Bronchial epithelial cell (primary cell): ENCODE measurements at regions not wholly inside any gene's neighbourhood (a gene's known extent, or its start where the extent isn't known, plus 50 kb on each side); places are given as distances from the start of the nearest gene placed in this dataset.

ENCODE experiments used
- DNase-seq: peaks from one replicate; pipeline ENCODE4 v3.0.0-alpha.2; 2010; ENCODE audit warnings: low read depth
- FAIRE-seq: peaks from 2 replicates; lab custom pipeline; 2011; peaks lifted over from hg19 to GRCh38; lab: Jason Lieb, UNC
- H3K27me3 ChIP-seq: 2 replicates; pipeline ENCODE4 v1.5.1; 2011; ENCODE audit warnings: low read length; ENCODE audit not compliant: control insufficient read depth, insufficient read depth
- H3K36me3 ChIP-seq: 2 replicates; pipeline ENCODE4 v1.5.1; 2011; ENCODE audit warnings: low read length; ENCODE audit not compliant: control insufficient read depth, insufficient read depth
- H3K4me3 ChIP-seq: 2 replicates; pipeline ENCODE4 v1.5.1; 2011; ENCODE audit warnings: mild to moderate bottlenecking, low read depth, low read length, control low read depth
- CTCF ChIP-seq: IDR thresholded peaks from 2 replicates; pipeline ENCODE4 v1.5.1; 2011; ENCODE audit warnings: mild to moderate bottlenecking, moderate library complexity, low read length, control low read depth, inconsistent platforms; ENCODE audit not compliant: insufficient read depth, severe bottlenecking

DNA sequence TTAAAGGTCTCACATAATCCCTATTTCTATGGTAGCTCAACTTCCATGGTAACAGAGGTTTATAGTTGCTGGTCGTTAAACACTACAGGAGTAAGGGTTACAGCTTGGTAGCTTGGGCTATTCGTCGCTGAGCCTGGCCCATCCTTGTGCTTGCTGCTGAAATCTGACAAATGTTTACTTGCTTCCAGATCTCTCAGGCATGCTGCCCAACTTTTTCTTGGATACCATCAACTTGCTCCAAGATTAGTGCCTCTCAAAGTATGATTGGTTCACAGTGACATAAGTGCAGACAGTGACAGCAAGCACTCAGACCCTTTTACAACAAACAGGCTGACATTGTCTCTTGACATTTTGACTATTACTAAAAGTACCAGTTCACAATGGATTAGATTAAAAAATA, 231.8 kb downstream of the KCNS3 start:
- DNase-seq (no peak), FAIRE-seq (no peak)
- Histone ChIP-seq H3K4me3 (no peak overlapping the region), H3K36me3 (no peaks in the 10 kb centered on the region), H3K27me3 (no peaks in the 10 kb centered on the region)
- TF ChIP-seq CTCF: no peak

DNA sequence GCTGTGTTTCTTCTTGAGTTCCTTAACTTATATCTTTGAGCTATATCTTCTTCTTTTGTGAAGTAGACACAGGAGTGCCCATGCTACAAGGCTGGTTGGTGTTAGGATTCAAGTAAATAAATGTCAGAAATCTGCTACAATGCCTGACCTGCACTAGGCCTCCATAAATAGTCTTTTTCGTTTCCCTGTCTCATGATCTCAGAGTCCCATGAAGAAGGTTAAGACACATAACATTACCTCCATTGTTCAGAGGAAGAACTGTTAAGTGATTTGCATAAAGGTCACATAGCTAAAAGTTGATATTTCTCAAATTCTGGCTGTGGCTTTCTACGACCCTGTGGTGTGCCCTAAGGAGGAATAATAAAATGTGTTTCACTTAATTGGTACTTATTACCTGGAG, 228.4 kb downstream of the KCNS3 start:
- Histone ChIP-seq H3K27me3 (peaks cover 5% of the 10 kb centered on the region), H3K36me3 (no peaks in the 10 kb centered on the region), H3K4me3 (no peak overlapping the region)
- TF ChIP-seq CTCF: no peak
- FAIRE-seq: no peak
- no peak for DNase-seq

DNA sequence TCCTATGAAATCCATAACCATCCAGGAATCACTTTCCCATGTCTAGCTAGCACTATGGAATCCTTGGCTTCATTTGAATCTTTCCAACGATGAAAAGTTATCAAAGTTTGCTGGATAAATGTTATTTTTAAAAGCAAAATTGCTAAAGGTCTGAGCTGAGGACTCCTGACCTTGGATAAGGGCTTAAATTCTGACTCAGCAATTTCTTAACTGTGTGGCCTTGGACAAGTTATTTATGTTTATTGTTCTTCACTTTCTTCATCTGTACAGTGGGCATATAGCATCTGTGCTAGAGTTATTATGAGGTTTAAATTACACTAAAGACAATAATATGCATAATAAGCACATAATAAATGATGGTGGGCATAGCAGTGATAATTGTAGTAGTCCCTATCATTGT, 227.5 kb downstream of the KCNS3 start:
- peaks cover 5% of the 10 kb centered on the region for H3K27me3 ChIP-seq
- FAIRE-seq (no peak), DNase-seq (no peak)
- no peak for TF ChIP-seq CTCF
- no peaks in the 10 kb centered on the region for H3K36me3 ChIP-seq
- no peak overlapping the region for H3K4me3 ChIP-seq

DNA sequence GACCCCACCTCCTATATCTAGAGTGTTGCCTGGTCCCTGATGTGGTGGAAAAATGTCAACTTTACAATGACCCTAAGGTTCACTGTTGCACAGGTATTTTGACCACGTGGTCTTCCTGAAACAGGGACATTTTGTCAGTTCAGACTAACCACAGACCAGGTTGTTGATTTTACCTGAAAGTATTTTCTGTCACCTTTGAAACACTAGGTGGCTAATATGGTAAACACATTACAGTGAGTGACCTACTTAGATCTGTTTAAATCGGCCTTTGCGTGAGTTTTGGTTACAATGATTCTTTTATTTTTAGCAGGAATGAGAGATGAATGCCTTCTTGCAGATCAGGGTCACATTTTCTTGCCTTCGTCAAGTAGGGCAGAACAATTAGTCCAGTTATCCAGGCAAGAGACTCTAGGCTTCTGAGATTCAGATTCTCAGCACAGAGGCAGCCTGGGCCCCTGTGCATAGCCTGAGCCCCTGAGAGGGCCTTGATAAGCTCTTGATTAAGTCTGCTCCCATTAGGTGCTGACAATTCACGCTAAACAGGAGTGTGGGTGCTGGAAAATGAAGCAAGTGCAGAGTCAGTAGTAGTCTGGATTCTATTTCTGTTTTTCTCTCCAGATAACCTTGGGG, 226.2 kb downstream of the KCNS3 start:
- TF ChIP-seq CTCF: no peak
- H3K4me3 ChIP-seq: no peak overlapping the region
- FAIRE-seq: no peak
- no peak for DNase-seq
- no peaks in the 10 kb centered on the region for H3K36me3 ChIP-seq
- peaks cover 5% of the 10 kb centered on the region for H3K27me3 ChIP-seq

DNA sequence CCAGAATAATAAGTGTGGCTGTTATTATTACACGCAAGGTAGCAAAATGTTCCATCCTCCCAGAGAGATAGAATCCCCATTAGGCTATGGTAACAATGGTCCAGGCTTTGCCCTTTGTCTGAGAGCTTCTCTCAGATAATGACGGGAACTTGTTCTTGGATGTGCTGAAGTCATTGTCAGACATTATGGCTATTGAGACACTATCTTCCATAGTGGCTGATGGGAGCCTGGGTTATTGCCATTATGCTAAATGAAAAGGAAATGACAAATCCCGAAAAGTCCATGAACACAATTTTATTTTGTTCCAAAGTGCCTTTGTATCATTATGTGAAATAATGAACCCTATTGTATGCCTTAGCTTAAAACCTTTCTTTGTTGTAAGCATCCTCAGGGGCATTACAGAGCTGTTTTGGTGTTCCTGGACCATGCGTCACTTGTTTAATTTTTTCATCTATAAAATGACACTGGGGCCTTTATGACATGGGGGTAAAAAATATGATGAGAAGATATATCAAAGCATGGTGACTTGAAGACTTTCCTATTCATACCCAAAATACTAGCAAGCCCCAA, 218.5 kb downstream of the KCNS3 start:
- FAIRE-seq (no peak), DNase-seq (no peak)
- Histone ChIP-seq H3K4me3 (no peak overlapping the region), H3K36me3 (no peaks in the 10 kb centered on the region), H3K27me3 (no peaks in the 10 kb centered on the region)
- TF ChIP-seq CTCF: no peak

DNA sequence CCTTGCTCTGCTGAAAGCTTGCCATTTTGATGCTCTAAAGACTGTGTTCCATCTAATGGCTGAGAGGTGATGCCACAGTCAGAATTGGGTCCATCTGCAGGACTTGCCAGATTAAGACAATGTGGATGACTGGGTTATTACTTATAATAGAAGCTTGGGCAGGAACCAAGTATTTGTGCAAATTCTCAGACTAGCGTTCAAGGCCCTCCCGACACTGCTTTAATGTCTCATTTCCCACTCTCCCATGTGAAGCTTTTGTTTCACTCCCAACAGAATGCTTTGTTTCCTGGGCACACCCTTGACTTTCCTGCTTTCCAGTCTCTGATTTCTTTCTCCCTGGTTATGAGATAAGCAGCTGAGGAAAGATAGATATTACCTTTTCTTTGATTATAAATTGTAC, 215.8 kb downstream of the KCNS3 start:
- no peak for FAIRE-seq
- H3K36me3 ChIP-seq: no peaks in the 10 kb centered on the region
- no peak overlapping the region for H3K4me3 ChIP-seq
- no peak for DNase-seq
- H3K27me3 ChIP-seq: no peaks in the 10 kb centered on the region
- no peak for TF ChIP-seq CTCF
